ENCODE measurements at regions not wholly inside any gene's neighbourhood (a gene's known extent, or its start where the extent isn't known, plus 50 kb on each side); places are given as distances from the start of the nearest gene placed in this dataset.

DNA sequence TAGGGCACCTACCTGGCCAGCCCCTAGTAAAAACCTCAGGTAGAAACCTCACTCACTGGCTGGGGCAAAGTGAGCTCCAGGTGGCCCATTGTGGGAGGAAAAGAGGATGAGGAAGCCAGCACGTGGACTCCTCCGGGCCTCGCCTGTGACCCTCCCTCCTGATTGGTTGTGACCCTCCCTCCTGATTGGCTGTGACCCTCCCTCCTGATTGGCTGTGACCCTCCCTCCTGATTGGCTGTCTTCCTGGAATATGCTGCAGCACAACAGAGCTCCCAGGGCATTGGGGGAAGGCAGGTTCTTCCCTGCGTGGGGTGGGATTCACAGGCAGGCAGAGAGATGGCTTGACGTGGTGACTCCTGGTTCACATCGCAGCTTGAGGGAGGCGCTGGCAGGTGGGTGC lies 343.0 kb downstream of the GLRX3 start:
- Mint-ChIP-seq H3K27ac (no peak overlapping the region), H3K4me1 (no peaks in the 10 kb centered on the region), H3K4me3 (no peak overlapping the region), H3K9me3 (ENCODE audit: low read depth) (no peaks in the 10 kb centered on the region), H3K36me3 (no peaks in the 10 kb centered on the region), H3K27me3 (no peaks in the 10 kb centered on the region)
- ATAC-seq (no peak), DNase-seq (no peak)
- CTCF ChIA-PET = no interaction called here

- Mint-ChIP-seq H3K27me3 (no peaks in the 10 kb centered on the region), H3K27ac (no peak overlapping the region), H3K4me3 (no peak overlapping the region), H3K9me3 (ENCODE audit: low read depth) (no peaks in the 10 kb centered on the region), H3K4me1 (no peaks in the 10 kb centered on the region), H3K36me3 (no peaks in the 10 kb centered on the region)
- no peak for DNase-seq
- ATAC-seq = no peak
- CTCF ChIA-PET = no interaction called here
Measured at GRCh38 chr10:130479926-130480325, 343.7 kb downstream of the GLRX3 start.

GRCh38 chr10:130480491-130480890 lies 344.3 kb downstream of the GLRX3 start:
- CTCF ChIA-PET = no interaction called here
- no peaks in the 10 kb centered on the region for H3K4me1 Mint-ChIP-seq
- no peaks in the 10 kb centered on the region for H3K36me3 Mint-ChIP-seq
- no peaks in the 10 kb centered on the region for H3K27me3 Mint-ChIP-seq
- DNase-seq (no peak), ATAC-seq (no peak)
- no peaks in the 10 kb centered on the region for H3K9me3 Mint-ChIP-seq (ENCODE audit: low read depth)
- H3K4me3 Mint-ChIP-seq = no peak overlapping the region
- H3K27ac Mint-ChIP-seq = no peak overlapping the region

DNA sequence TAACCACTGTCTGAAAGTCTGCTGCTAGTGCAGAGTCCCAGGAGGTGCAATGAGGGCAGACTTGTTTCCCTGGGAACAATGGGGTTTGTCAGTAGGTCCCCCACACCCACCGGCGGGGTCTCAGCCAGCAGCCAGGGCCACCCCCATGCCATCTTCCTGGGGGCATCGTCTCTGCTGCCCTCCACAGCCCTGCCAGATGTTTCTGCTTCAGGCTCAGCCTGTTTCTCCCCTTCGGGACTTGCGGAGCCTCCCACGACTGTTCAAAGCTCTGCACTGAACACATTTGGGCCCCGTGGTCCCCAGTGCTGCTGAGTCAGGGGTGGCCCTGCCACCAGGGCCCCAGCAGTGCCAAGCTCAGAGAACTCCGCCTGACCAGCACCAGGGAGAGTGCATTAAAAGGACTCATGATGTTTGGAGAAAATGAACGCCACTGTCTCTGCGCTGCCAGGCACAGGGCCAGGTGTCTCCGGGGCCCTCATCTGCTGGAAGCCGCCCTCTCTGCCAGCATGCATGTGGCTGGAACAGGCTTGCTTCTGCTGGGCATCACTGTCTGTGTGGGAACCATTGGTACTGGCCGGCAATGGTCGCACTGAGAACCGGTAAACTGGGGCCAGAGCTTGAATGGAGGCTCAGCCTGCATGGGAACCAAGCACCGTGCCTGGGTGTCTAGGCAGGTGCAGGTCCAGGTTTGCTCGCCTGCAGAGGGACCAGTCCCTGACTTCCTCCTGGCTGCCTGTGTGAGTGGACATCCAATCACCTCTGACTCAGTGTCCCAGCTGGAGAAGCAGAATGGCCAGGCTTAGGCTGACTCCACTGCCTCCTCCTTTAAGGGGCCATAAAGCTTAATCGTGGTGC lies 345.1 kb downstream of the GLRX3 start:
- no peaks in the 10 kb centered on the region for H3K36me3 Mint-ChIP-seq
- no peaks in the 10 kb centered on the region for H3K4me1 Mint-ChIP-seq
- no peaks in the 10 kb centered on the region for H3K9me3 Mint-ChIP-seq (ENCODE audit: low read depth)
- CTCF ChIA-PET = no interaction called here
- no peak overlapping the region for H3K4me3 Mint-ChIP-seq
- DNase-seq = no peak
- no peak for ATAC-seq
- no peak overlapping the region for H3K27ac Mint-ChIP-seq
- no peaks in the 10 kb centered on the region for H3K27me3 Mint-ChIP-seq

GRCh38 chr10:130481936-130482335 lies 345.7 kb downstream of the GLRX3 start:
- Mint-ChIP-seq H3K27me3 (no peaks in the 10 kb centered on the region), H3K4me3 (no peak overlapping the region), H3K9me3 (ENCODE audit: low read depth) (no peaks in the 10 kb centered on the region), H3K4me1 (no peaks in the 10 kb centered on the region), H3K36me3 (no peaks in the 10 kb centered on the region), H3K27ac (no peak overlapping the region)
- ATAC-seq (no peak), DNase-seq (no peak)
- CTCF ChIA-PET = no interaction called here

- H3K27me3 Mint-ChIP-seq = no peaks in the 10 kb centered on the region
- CTCF ChIA-PET = no interaction called here
- H3K36me3 Mint-ChIP-seq = no peaks in the 10 kb centered on the region
- DNase-seq (no peak), ATAC-seq (no peak)
- H3K27ac Mint-ChIP-seq = no peak overlapping the region
- no peaks in the 10 kb centered on the region for H3K9me3 Mint-ChIP-seq (ENCODE audit: low read depth)
- no peaks in the 10 kb centered on the region for H3K4me1 Mint-ChIP-seq
- no peak overlapping the region for H3K4me3 Mint-ChIP-seq
Measured at GRCh38 chr10:130483691-130484467, 347.7 kb downstream of the GLRX3 start.

DNA sequence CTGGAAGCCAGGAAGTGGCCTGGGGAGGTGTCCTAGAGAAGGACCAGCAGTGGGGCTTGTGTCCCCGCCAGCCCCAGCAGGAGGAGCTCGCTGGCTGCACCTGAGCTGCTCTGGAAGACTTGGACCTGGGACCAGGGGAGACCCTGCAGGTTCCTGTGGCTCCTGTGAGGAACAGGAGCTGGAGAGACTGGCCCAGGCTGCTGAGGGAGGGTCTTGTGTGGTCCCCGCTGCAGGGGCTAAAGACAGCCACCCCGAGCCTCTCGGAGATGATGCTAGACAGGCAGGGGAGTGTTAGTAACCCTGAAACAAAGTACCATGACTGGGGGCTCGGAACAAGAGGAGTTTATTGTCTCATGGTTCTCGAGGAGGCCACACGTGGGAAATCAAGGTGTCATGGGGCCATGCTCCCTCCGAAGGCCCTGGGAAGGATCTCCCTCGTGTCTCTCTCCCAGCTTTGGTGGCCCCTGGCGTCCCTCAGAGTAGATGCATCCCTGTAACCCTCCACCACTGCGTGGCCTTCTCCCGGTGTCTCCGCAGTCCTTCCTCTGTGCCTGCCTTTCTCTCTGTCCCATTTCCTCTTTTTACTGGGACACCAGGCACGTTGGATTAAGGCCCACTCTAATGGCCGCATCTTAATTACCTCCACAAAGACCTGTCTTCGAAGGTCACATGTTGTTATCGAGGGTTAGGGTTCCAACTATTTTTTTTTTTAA lies 348.4 kb downstream of the GLRX3 start:
- CTCF ChIA-PET = no interaction called here
- H3K4me1 Mint-ChIP-seq = no peaks in the 10 kb centered on the region
- no peaks in the 10 kb centered on the region for H3K36me3 Mint-ChIP-seq
- H3K4me3 Mint-ChIP-seq = no peak overlapping the region
- DNase-seq = no peak
- H3K27ac Mint-ChIP-seq = no peak overlapping the region
- H3K9me3 Mint-ChIP-seq (ENCODE audit: low read depth) = no peaks in the 10 kb centered on the region
- H3K27me3 Mint-ChIP-seq = no peaks in the 10 kb centered on the region
- no peak for ATAC-seq

DNA sequence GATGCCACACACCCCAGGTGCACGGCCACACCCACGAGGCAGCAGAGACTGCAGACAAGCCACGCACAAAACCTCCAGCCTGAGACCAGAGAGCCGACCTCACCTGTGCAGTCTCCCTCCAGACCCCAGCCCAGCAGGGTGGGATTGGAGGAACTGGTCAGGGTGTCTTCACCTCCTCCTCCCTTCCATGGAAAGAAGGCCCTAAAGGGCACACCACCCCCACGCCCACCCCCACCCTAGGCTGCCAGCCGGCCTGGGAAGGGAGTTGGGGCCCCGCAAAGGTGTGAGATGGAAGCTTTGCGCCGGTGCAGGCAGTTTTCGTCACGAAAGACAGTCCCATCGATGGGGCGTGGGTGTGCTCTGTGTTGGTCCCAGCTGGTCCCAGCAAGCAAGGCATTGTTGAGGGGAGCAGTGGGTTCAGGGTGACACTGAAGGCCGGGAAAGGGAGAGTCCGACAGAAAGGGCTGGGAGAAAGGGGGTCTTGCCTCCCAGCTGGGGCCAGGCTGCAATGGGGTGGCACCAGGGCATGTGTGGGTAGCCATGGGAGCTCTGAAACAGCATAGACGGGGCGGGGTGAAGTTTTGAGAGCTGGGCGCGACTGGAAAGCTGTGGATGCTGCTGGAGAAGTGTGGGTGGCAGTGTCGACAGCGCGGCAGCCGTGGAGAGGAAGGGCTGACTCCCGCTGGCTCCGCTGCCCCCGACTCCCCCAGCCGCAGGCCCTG lies 349.2 kb downstream of the GLRX3 start:
- Mint-ChIP-seq H3K4me1 (no peaks in the 10 kb centered on the region), H3K27ac (no peak overlapping the region), H3K4me3 (no peak overlapping the region), H3K27me3 (no peaks in the 10 kb centered on the region), H3K9me3 (ENCODE audit: low read depth) (no peaks in the 10 kb centered on the region), H3K36me3 (no peaks in the 10 kb centered on the region)
- no peak for DNase-seq
- no peak for ATAC-seq
- CTCF ChIA-PET = no interaction called here

DNA sequence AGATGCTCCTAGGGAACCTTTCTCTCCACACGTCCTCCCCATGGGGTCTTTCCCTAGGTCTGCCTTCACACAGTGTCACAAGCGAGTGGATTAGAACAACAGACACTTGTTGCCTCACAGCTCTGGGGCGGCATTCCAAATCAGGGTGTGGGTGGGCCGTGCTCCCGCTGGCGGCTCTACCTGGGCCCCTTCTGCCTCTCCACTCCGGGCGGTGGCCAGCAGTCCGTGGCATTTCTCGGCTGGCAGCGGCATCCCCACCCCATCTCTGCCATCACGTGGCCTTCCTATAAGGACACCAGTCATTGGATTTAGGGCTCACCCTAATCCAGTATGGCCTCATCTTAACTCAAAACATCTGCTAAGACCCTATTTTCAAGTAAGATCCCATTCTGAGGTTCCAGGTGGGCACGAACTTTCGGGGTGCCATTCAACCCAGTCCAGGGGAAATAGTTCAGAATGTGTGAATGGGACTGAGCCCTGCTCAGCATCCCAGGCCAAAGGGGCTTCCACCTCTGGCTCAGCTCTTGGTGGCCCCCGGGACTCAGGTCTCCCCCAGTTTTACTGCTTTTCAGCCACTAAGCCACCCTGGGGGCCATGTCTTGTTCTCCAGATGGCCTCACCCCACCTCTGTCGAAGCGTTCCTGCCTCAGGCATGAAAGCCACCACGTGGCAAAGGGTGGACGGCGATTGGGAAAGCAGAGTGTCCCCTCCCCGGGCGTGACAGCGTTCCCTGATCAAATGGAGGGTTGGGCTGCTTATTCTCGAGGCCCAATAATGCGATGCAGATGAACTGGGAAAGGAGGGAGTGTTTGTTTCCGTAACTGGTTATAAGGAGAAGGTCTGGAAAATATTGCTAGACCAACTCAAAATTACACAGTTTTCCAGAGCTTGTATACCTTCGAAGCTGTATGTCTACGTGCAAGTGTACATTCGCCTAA lies 350.0 kb downstream of the GLRX3 start:
- Mint-ChIP-seq H3K27me3 (no peaks in the 10 kb centered on the region), H3K9me3 (ENCODE audit: low read depth) (no peaks in the 10 kb centered on the region), H3K36me3 (no peaks in the 10 kb centered on the region), H3K27ac (no peak overlapping the region), H3K4me3 (no peak overlapping the region), H3K4me1 (no peaks in the 10 kb centered on the region)
- ATAC-seq = no peak
- DNase-seq = no peak
- CTCF ChIA-PET = no interaction called here

DNA sequence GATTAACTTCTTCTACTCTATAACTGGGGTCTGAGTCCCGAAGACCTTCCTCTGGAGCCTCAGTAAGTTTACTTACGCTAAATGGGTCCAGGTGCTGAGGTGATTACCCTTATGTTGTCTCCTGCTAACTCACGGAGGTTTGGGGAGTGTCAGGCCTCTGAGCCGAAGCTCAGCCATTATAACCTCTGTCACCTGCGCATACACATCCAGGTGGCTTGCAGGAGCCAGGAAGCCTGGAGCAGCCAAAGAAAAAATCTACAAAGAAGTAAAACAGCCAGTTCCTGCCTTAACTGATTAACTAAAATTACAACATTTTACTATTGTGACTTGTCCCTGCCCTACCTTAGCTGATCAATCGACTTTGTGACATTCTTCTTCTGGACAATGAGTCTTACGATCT lies 350.7 kb downstream of the GLRX3 start:
- H3K9me3 Mint-ChIP-seq (ENCODE audit: low read depth) = no peaks in the 10 kb centered on the region
- DNase-seq = no peak
- H3K36me3 Mint-ChIP-seq = no peaks in the 10 kb centered on the region

DNA sequence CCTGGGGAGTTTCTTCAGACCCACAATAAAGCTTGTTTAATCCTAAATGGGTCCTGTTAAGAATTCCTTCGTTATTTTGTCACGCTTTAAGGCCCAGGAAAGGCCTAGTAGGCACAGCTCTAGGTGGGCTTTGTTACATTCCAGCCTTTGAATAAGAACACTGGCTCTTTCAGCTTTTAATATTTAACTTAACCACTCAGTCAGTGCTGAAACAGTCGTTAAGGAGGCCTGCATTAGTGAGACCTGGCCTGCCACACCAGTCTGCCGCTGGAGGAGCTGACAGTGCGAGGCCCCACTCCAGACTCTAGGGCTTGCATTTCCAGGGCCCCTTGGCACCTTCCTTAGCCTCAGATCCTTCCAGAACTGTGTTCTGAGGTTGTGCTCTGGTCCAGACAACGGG lies 351.4 kb downstream of the GLRX3 start:
- no peaks in the 10 kb centered on the region for H3K27me3 Mint-ChIP-seq
- DNase-seq (no peak), ATAC-seq (no peak)
- H3K4me3 Mint-ChIP-seq = no peak overlapping the region
- no peak overlapping the region for H3K27ac Mint-ChIP-seq
- CTCF ChIA-PET = no interaction called here
- H3K4me1 Mint-ChIP-seq = no peaks in the 10 kb centered on the region
- no peaks in the 10 kb centered on the region for H3K36me3 Mint-ChIP-seq
- no peaks in the 10 kb centered on the region for H3K9me3 Mint-ChIP-seq (ENCODE audit: low read depth)

More for the DNA sequence above, 350.7 kb downstream of the GLRX3 start:
- Mint-ChIP-seq H3K4me1 (no peaks in the 10 kb centered on the region), H3K27me3 (no peaks in the 10 kb centered on the region), H3K27ac (no peak overlapping the region), H3K4me3 (no peak overlapping the region)
- ATAC-seq = no peak
- CTCF ChIA-PET = no interaction called here

- Mint-ChIP-seq H3K36me3 (no peaks in the 10 kb centered on the region), H3K27ac (no peak overlapping the region), H3K27me3 (no peaks in the 10 kb centered on the region), H3K4me1 (no peaks in the 10 kb centered on the region), H3K4me3 (no peak overlapping the region), H3K9me3 (ENCODE audit: low read depth) (no peaks in the 10 kb centered on the region)
- no peak for ATAC-seq
- CTCF ChIA-PET = no interaction called here
- no peak for DNase-seq
Measured at GRCh38 chr10:130489891-130490290, 353.7 kb downstream of the GLRX3 start.

Data from activated CD8-positive, alpha-beta memory T cell treated with anti-CD3 and anti-CD28 coated beads, Interleukin-2, amount 10 ng/mL, durations not matched to agents 7 days and 5 days (primary cell).